ENCODE measurements at regions not wholly inside any gene's neighbourhood (a gene's known extent, or its start where the extent isn't known, plus 50 kb on each side); places are given as distances from the start of the nearest gene placed in this dataset.

GRCh38 chr10:90462749-90463470, 394.9 kb downstream of the HTR7 start:
- Histone ChIP-seq H3K9me3 (replicated peaks; ENCODE audit: control insufficient read depth, low read depth, low read length) (no peaks in the 10 kb centered on the region), H3K4me1 (ENCODE audit: control insufficient read depth, insufficient read depth, low read length) (no peaks in the 10 kb centered on the region), H3K27me3 (ENCODE audit: control insufficient read depth, insufficient read depth, low read length) (no peaks in the 10 kb centered on the region), H3K4me3 (ENCODE audit: low read length) (no peak overlapping the region), H3K36me3 (ENCODE audit: control insufficient read depth, insufficient read depth, low read length) (no peaks in the 10 kb centered on the region), H3K27ac (ENCODE audit: low read length) (no peak overlapping the region)
- no peak for DNase-seq
- WGBS (ENCODE audit: insufficient coverage), result no CpG with 5 or more reads among the region's 2 CpGs

- Histone ChIP-seq H3K27me3 (ENCODE audit: control insufficient read depth, insufficient read depth, low read length) (no peaks in the 10 kb centered on the region), H3K36me3 (ENCODE audit: control insufficient read depth, insufficient read depth, low read length) (no peaks in the 10 kb centered on the region), H3K4me3 (ENCODE audit: low read length) (no peak overlapping the region), H3K9me3 (replicated peaks; ENCODE audit: control insufficient read depth, low read depth, low read length) (no peaks in the 10 kb centered on the region), H3K27ac (ENCODE audit: low read length) (no peak overlapping the region), H3K4me1 (ENCODE audit: control insufficient read depth, insufficient read depth, low read length) (no peaks in the 10 kb centered on the region)
- 50% methylated on average over 1 of the region's 1 CpG for WGBS (ENCODE audit: insufficient coverage)
- DNase-seq, result no peak
Measured at GRCh38 chr10:90464329-90464728, 393.5 kb downstream of the HTR7 start.

GRCh38 chr10:90470966-90471365, 386.9 kb downstream of the HTR7 start:
- no peaks in the 10 kb centered on the region for H3K36me3 ChIP-seq (ENCODE audit: control insufficient read depth, insufficient read depth, low read length)
- H3K27ac ChIP-seq (ENCODE audit: low read length), result no peak overlapping the region
- H3K9me3 ChIP-seq (replicated peaks; ENCODE audit: control insufficient read depth, low read depth, low read length), result no peaks in the 10 kb centered on the region
- no peak overlapping the region for H3K4me3 ChIP-seq (ENCODE audit: low read length)
- no CpG with 5 or more reads among the region's 1 CpG for WGBS (ENCODE audit: insufficient coverage)
- DNase-seq, result no peak
- H3K4me1 ChIP-seq (ENCODE audit: control insufficient read depth, insufficient read depth, low read length), result no peaks in the 10 kb centered on the region
- H3K27me3 ChIP-seq (ENCODE audit: control insufficient read depth, insufficient read depth, low read length), result no peaks in the 10 kb centered on the region

- no peak overlapping the region for H3K4me3 ChIP-seq (ENCODE audit: low read length)
- no peaks in the 10 kb centered on the region for H3K27me3 ChIP-seq (ENCODE audit: control insufficient read depth, insufficient read depth, low read length)
- H3K36me3 ChIP-seq (ENCODE audit: control insufficient read depth, insufficient read depth, low read length), result no peaks in the 10 kb centered on the region
- H3K9me3 ChIP-seq (replicated peaks; ENCODE audit: control insufficient read depth, low read depth, low read length), result no peaks in the 10 kb centered on the region
- DNase-seq, result no peak
- no peaks in the 10 kb centered on the region for H3K4me1 ChIP-seq (ENCODE audit: control insufficient read depth, insufficient read depth, low read length)
- H3K27ac ChIP-seq (ENCODE audit: low read length), result no peak overlapping the region
Measured at GRCh38 chr10:90480466-90480865, 377.4 kb downstream of the HTR7 start.

- Histone ChIP-seq H3K27ac (ENCODE audit: low read length) (no peak overlapping the region), H3K36me3 (ENCODE audit: control insufficient read depth, insufficient read depth, low read length) (no peaks in the 10 kb centered on the region), H3K9me3 (replicated peaks; ENCODE audit: control insufficient read depth, low read depth, low read length) (no peaks in the 10 kb centered on the region), H3K4me3 (ENCODE audit: low read length) (no peak overlapping the region), H3K27me3 (ENCODE audit: control insufficient read depth, insufficient read depth, low read length) (no peaks in the 10 kb centered on the region), H3K4me1 (ENCODE audit: control insufficient read depth, insufficient read depth, low read length) (no peaks in the 10 kb centered on the region)
- DNase-seq, result no peak
- WGBS (ENCODE audit: insufficient coverage), result 50% methylated on average over 1 of the region's 4 CpGs
Measured at GRCh38 chr10:90481326-90481923, 376.4 kb downstream of the HTR7 start.

- no peak for DNase-seq
- H3K9me3 ChIP-seq (replicated peaks; ENCODE audit: control insufficient read depth, low read depth, low read length), result no peaks in the 10 kb centered on the region
- 69% methylated on average over 3 of the region's 3 CpGs for WGBS (ENCODE audit: insufficient coverage)
- no peaks in the 10 kb centered on the region for H3K4me1 ChIP-seq (ENCODE audit: control insufficient read depth, insufficient read depth, low read length)
- no peaks in the 10 kb centered on the region for H3K27me3 ChIP-seq (ENCODE audit: control insufficient read depth, insufficient read depth, low read length)
- H3K4me3 ChIP-seq (ENCODE audit: low read length), result no peak overlapping the region
- no peak overlapping the region for H3K27ac ChIP-seq (ENCODE audit: low read length)
- H3K36me3 ChIP-seq (ENCODE audit: control insufficient read depth, insufficient read depth, low read length), result no peaks in the 10 kb centered on the region
Measured at GRCh38 chr10:90484518-90484917, 373.3 kb downstream of the HTR7 start.

- H3K4me3 ChIP-seq (ENCODE audit: low read length), result no peak overlapping the region
Measured at GRCh38 chr10:90494183-90494582, 363.7 kb downstream of the HTR7 start.

GRCh38 chr10:90504172-90504571, 353.7 kb downstream of the HTR7 start:
- H3K27ac ChIP-seq (ENCODE audit: low read length), result no peak overlapping the region
- H3K27me3 ChIP-seq (ENCODE audit: control insufficient read depth, insufficient read depth, low read length), result no peaks in the 10 kb centered on the region
- no peak overlapping the region for H3K4me3 ChIP-seq (ENCODE audit: low read length)
- DNase-seq, result no peak
- H3K4me1 ChIP-seq (ENCODE audit: control insufficient read depth, insufficient read depth, low read length), result no peaks in the 10 kb centered on the region
- WGBS (ENCODE audit: insufficient coverage), result 67% methylated on average over 1 of the region's 2 CpGs
- H3K36me3 ChIP-seq (ENCODE audit: control insufficient read depth, insufficient read depth, low read length), result no peaks in the 10 kb centered on the region
- H3K9me3 ChIP-seq (replicated peaks; ENCODE audit: control insufficient read depth, low read depth, low read length), result no peaks in the 10 kb centered on the region

More at GRCh38 chr10:90494183-90494582, 363.7 kb downstream of the HTR7 start:
- H3K27ac ChIP-seq (ENCODE audit: low read length), result no peak overlapping the region
- H3K9me3 ChIP-seq (replicated peaks; ENCODE audit: control insufficient read depth, low read depth, low read length), result peaks cover 9% of the 10 kb centered on the region
- no CpG with 5 or more reads among the region's 2 CpGs for WGBS (ENCODE audit: insufficient coverage)
- no peak for DNase-seq
- H3K36me3 ChIP-seq (ENCODE audit: control insufficient read depth, insufficient read depth, low read length), result no peaks in the 10 kb centered on the region
- no peaks in the 10 kb centered on the region for H3K4me1 ChIP-seq (ENCODE audit: control insufficient read depth, insufficient read depth, low read length)
- no peaks in the 10 kb centered on the region for H3K27me3 ChIP-seq (ENCODE audit: control insufficient read depth, insufficient read depth, low read length)

GRCh38 chr10:90526721-90527120, 331.1 kb downstream of the HTR7 start:
- WGBS (ENCODE audit: insufficient coverage), result no CpG with 5 or more reads among the region's 1 CpG
- Histone ChIP-seq H3K27ac (ENCODE audit: low read length) (no peak overlapping the region), H3K9me3 (replicated peaks; ENCODE audit: control insufficient read depth, low read depth, low read length) (no peaks in the 10 kb centered on the region), H3K27me3 (ENCODE audit: control insufficient read depth, insufficient read depth, low read length) (no peaks in the 10 kb centered on the region), H3K4me1 (ENCODE audit: control insufficient read depth, insufficient read depth, low read length) (no peaks in the 10 kb centered on the region), H3K36me3 (ENCODE audit: control insufficient read depth, insufficient read depth, low read length) (no peaks in the 10 kb centered on the region), H3K4me3 (ENCODE audit: low read length) (no peak overlapping the region)
- no peak for DNase-seq

- Histone ChIP-seq H3K4me3 (ENCODE audit: low read length) (no peak overlapping the region), H3K4me1 (ENCODE audit: control insufficient read depth, insufficient read depth, low read length) (no peaks in the 10 kb centered on the region), H3K27ac (ENCODE audit: low read length) (no peak overlapping the region), H3K9me3 (replicated peaks; ENCODE audit: control insufficient read depth, low read depth, low read length) (no peaks in the 10 kb centered on the region), H3K27me3 (ENCODE audit: control insufficient read depth, insufficient read depth, low read length) (no peaks in the 10 kb centered on the region), H3K36me3 (ENCODE audit: control insufficient read depth, insufficient read depth, low read length) (no peaks in the 10 kb centered on the region)
- WGBS (ENCODE audit: insufficient coverage), result no CpG with 5 or more reads among the region's 3 CpGs
- DNase-seq, result peak; percentile 6
Measured at GRCh38 chr10:90530521-90530920, 327.3 kb downstream of the HTR7 start.

Measured in muscle of leg (tissue), 3 donors.